GM12878 (cell line): ENCODE measurements at regions not wholly inside any gene's neighbourhood (a gene's known extent, or its start where the extent isn't known, plus 50 kb on each side); places are given as distances from the start of the nearest gene placed in this dataset.

Experiments used
- ATAC-seq: fragments of 200-7000 bp; cut with Tn5 transposase; 3 replicates; pipeline ENCODE4 v1.9.1; 2020; ENCODE audit warnings: mild to moderate bottlenecking, moderate library complexity
- BruUV-seq: library from RNA; stranded (reverse); fragments of 400-500 nt; replicated peaks from 2 replicates; lab custom pipeline; 2021; lab: Mats Ljungman, UMichigan
- CTCF ChIA-PET: fragments of 300-600 bp; sonication (Branson Sonifier 250); formaldehyde crosslinking; extraction: SDS; loops from one replicate; lab custom pipeline; 2021; ENCODE audit warnings: inconsistent platforms; lab: Yijun Ruan, JAX
- POLR2A ChIA-PET: fragments of 350-600 bp; formaldehyde crosslinking; extraction: SDS; loops from one replicate; lab custom pipeline; 2021; ENCODE audit warnings: inconsistent platforms; lab: Charles Lee
- RAD21 ChIA-PET: fragments of 300-600 bp; sonication (Branson Sonifier 250); formaldehyde crosslinking; loops from one replicate; lab custom pipeline; 2023; ENCODE audit warnings: antibody characterized with exemption; ENCODE audit not compliant: unreplicated experiment; lab: Charles Lee
- SMC1A ChIA-PET: fragments of 300-600 bp; sonication (Branson Sonifier 250); formaldehyde crosslinking; loops from one replicate; lab custom pipeline; 2023; ENCODE audit not compliant: unreplicated experiment, uncharacterized antibody; lab: Charles Lee
- DNase-seq: peaks from one replicate; pipeline ENCODE4 v3.0.0-alpha.2; 2011; ENCODE audit warnings: low read depth, low spot score
- FAIRE-seq: peaks from 3 replicates; lab custom pipeline; 2011; peaks lifted over from hg19 to GRCh38; lab: Jason Lieb, UNC
- H2AFZ ChIP-seq: 2 replicates; pipeline ENCODE4 v1.6.0; 2011; ENCODE audit warnings: low read depth, low read length, control low read depth; ENCODE audit not compliant: control insufficient read depth
- H3K27ac ChIP-seq: 2 replicates; pipeline ENCODE4 v1.5.1; 2011; ENCODE audit warnings: control low read depth; ENCODE audit not compliant: control insufficient read depth, insufficient read depth
- H3K27me3 ChIP-seq, 2 experiments: replicated peaks in 1 of 2; 2 replicates each; pipeline versions ENCODE4 v1.6.0 to v1.6.1; 2011; ENCODE audit warnings: low read length in 1 of 2; ENCODE audit not compliant: control insufficient read depth in 2 of 2, insufficient read depth in 2 of 2
- H3K36me3 ChIP-seq, 2 experiments: 2 replicates each; pipeline ENCODE4 v1.5.1; 2011; ENCODE audit warnings: low read length in 1 of 2; ENCODE audit not compliant: control insufficient read depth in 2 of 2, insufficient read depth in 2 of 2
- H3K4me1 ChIP-seq: 2 replicates; pipeline ENCODE4 v1.6.1; 2011; ENCODE audit warnings: mild to moderate bottlenecking, low read length, moderate library complexity, mixed read lengths; ENCODE audit not compliant: control insufficient read depth, insufficient read depth
- H3K4me2 ChIP-seq: 2 replicates; pipeline ENCODE4 v1.6.0; 2011; ENCODE audit warnings: control low read depth; ENCODE audit not compliant: control insufficient read depth, insufficient read depth
- H3K4me3 ChIP-seq: fragments of 200-600 bp; sonication (generic); 2 replicates; pipeline ENCODE4 v1.5.1; 2016
- H3K79me2 ChIP-seq: 2 replicates; pipeline ENCODE4 v1.6.0; 2011; ENCODE audit warnings: low read length; ENCODE audit not compliant: control insufficient read depth, insufficient read depth
- H3K9ac ChIP-seq: 2 replicates; pipeline ENCODE4 v1.8.0; 2011; ENCODE audit warnings: low read length, control low read depth, mixed read lengths; ENCODE audit not compliant: control insufficient read depth, insufficient read depth
- H3K9me3 ChIP-seq: replicated peaks from 3 replicates; pipeline ENCODE4 v1.5.1; 2011; ENCODE audit warnings: mild to moderate bottlenecking, low read length; ENCODE audit not compliant: control insufficient read depth, insufficient read depth
- H4K20me1 ChIP-seq: 2 replicates; pipeline ENCODE4 v1.6.0; 2011; ENCODE audit not compliant: control insufficient read depth, insufficient read depth
- ATF3 ChIP-seq: IDR thresholded peaks from 2 replicates; pipeline ENCODE4 v1.6.1; 2011; ENCODE audit warnings: low read depth, mild to moderate bottlenecking, low read length, moderate library complexity, borderline replicate concordance; ENCODE audit errors: extremely low read depth
- BRCA1 ChIP-seq: IDR thresholded peaks from 2 replicates; pipeline ENCODE4 v1.6.1; 2011; ENCODE audit warnings: low read depth, low read length, improper control_type of control experiment
- CREB1 ChIP-seq: IDR thresholded peaks from 2 replicates; pipeline ENCODE4 v1.6.1; 2012; ENCODE audit warnings: low read depth, mild to moderate bottlenecking, inconsistent platforms
- CTCF ChIP-seq, 3 experiments: IDR thresholded peaks in 2 of 3; conservative IDR thresholded peaks in 1 of 3; 2 replicates each; pipeline ENCODE4 v1.5.1; 2011; ENCODE audit warnings: low read depth in 3 of 3, low read length in 3 of 3, mild to moderate bottlenecking in 3 of 3, control low read depth in 2 of 3, moderate library complexity in 2 of 3, inconsistent platforms in 1 of 3, mixed read lengths in 1 of 3; ENCODE audit not compliant: control insufficient read depth in 2 of 3, insufficient read depth in 1 of 3; ENCODE audit errors: extremely low read depth in 1 of 3
- ESRRA ChIP-seq: IDR thresholded peaks from 2 replicates; pipeline ENCODE4 v1.6.1; 2012; ENCODE audit warnings: mild to moderate bottlenecking, low read length, improper control_type of control experiment
- HDAC2 ChIP-seq: fragments of 200-600 bp; sonication (generic); IDR thresholded peaks from 2 replicates; pipeline ENCODE4 v1.6.1; 2017
- IKZF2 ChIP-seq, 2 experiments: fragments of 450-650 bp; IDR thresholded peaks; 2 replicates each; pipeline ENCODE4 v1.6.1; 2017; ENCODE audit warnings: mild to moderate bottlenecking in 2 of 2, moderate library complexity in 2 of 2
- POLR2A ChIP-seq: IDR thresholded peaks from 2 replicates; pipeline ENCODE4 v1.6.1; 2011; ENCODE audit warnings: low read depth, mild to moderate bottlenecking, low read length
- RAD21 ChIP-seq: IDR thresholded peaks from 2 replicates; pipeline ENCODE4 v1.6.1; 2011; ENCODE audit warnings: mild to moderate bottlenecking, low read depth, low read length, moderate library complexity; ENCODE audit not compliant: insufficient read depth
- RELA ChIP-seq: fragments of 450-650 bp; IDR thresholded peaks from 2 replicates; pipeline ENCODE4 v1.8.0; 2014; ENCODE audit warnings: borderline replicate concordance; ENCODE audit not compliant: partially characterized antibody
- RELB ChIP-seq: fragments of 450-650 bp; IDR thresholded peaks from 2 replicates; pipeline ENCODE4 v1.6.1; 2017; ENCODE audit warnings: low read depth, mild to moderate bottlenecking, moderate library complexity
- SKIL ChIP-seq: fragments of 450-650 bp; IDR thresholded peaks from 2 replicates; pipeline ENCODE4 v1.6.1; 2017; ENCODE audit warnings: mild to moderate bottlenecking, low read depth, inconsistent platforms; ENCODE audit not compliant: poor library complexity, severe bottlenecking
- STAT3 ChIP-seq: IDR thresholded peaks from 2 replicates; pipeline ENCODE4 v1.6.1; 2011; ENCODE audit warnings: low read depth, low read length, improper control_type of control experiment
- ZNF274 ChIP-seq: IDR thresholded peaks from one replicate; pipeline ENCODE4 v1.8.0; 2011; ENCODE audit not compliant: insufficient read length, insufficient read depth
- WGBS: methylation state at CpG from one replicate; pipeline ENCODE4 v1.1.6; 2016; ENCODE audit warnings: low lambda C conversion rate; ENCODE audit not compliant: insufficient replicate concordance, insufficient coverage; ENCODE audit errors: missing lambda C conversion rate; 5-methylcytosine and 5-hydroxymethylcytosine counted together
- in situ Hi-C: fragments of 300-500 bp; cut with MboI; formaldehyde crosslinking; loops from 9 replicates; pipeline ENCODE4 v1.14.3; 2018; ENCODE audit warnings: mixed read lengths
- intact Hi-C: fragments of 100-400 bp; cut with micrococcal nuclease; formaldehyde crosslinking; loops from one replicate; pipeline ENCODE4 v1.14.2; 2022; ENCODE audit not compliant: unreplicated experiment

- H3K4me2 ChIP-seq: no peak overlapping the region
- WGBS: 19% methylated on average over 5 of the region's 8 CpGs
- DNase-seq (no peak), ATAC-seq (no peak), FAIRE-seq (no peak)
- no peak overlapping the region for H3K9ac ChIP-seq
- no peaks in the 10 kb centered on the region for H4K20me1 ChIP-seq
- H3K27me3 ChIP-seq: no peaks in the 10 kb centered on the region
- H3K4me3 ChIP-seq: no peak overlapping the region
- ChIA-PET CTCF (no interaction called here), POLR2A (no interaction called here), RAD21 (no interaction called here), SMC1A (no interaction called here)
- H3K4me1 ChIP-seq: no peaks in the 10 kb centered on the region
- BruUV-seq: no TSS peak
- intact Hi-C loops (no loop called here), in situ Hi-C loops (no loop called here)
- H3K9me3 ChIP-seq: no peaks in the 10 kb centered on the region; the same call in 2 of the 3 replicates
- no peak overlapping the region for H2AFZ ChIP-seq
- no peaks in the 10 kb centered on the region for H3K36me3 ChIP-seq
- H3K79me2 ChIP-seq: no peaks in the 10 kb centered on the region
- TF ChIP-seq ESRRA: no peak
- TF ChIP-seq ZNF274: no peak
- TF ChIP-seq POLR2A: no peak
- no peak for TF ChIP-seq CREB1
- TF ChIP-seq CTCF (IDR thresholded peaks at IDR 0.05 in 2 of 3, conservative IDR thresholded peaks at IDR 0.05 in 1 of 3; ENCODE audit: control insufficient read depth in 2 of 3, extremely low read depth in 1 of 3, insufficient read depth in 1 of 3, low read depth in 3 of 3, low read length in 3 of 3): no peak
- TF ChIP-seq IKZF2 (IDR thresholded peaks at IDR 0.05): no peak
- no peak for TF ChIP-seq STAT3
- no peak for TF ChIP-seq RELA
- no peak for TF ChIP-seq BRCA1
- TF ChIP-seq HDAC2: no peak
- no peak for TF ChIP-seq ATF3
- no peak for TF ChIP-seq SKIL
- no peak for TF ChIP-seq RELB
- TF ChIP-seq RAD21: no peak
- H3K27ac ChIP-seq: no peak overlapping the region
Observed at GRCh38 chr5:2542821-2543220, 208.7 kb downstream of the IRX2 start.
